HG03064 (cell line): ENCODE measurements at regions not wholly inside any gene's neighbourhood (a gene's known extent, or its start where the extent isn't known, plus 50 kb on each side); places are given as distances from the start of the nearest gene placed in this dataset.

Source experiments
- ATAC-seq: cut with Tn5 transposase; IDR thresholded peaks from one replicate; pipeline ENCODE4 v1.9.1; 2021; ENCODE audit warnings: low read depth; ENCODE audit not compliant: unreplicated experiment

GRCh38 chr4:27701606-27702005 is 841.0 kb downstream of the STIM2 start:
- no peak for ATAC-seq

DNA sequence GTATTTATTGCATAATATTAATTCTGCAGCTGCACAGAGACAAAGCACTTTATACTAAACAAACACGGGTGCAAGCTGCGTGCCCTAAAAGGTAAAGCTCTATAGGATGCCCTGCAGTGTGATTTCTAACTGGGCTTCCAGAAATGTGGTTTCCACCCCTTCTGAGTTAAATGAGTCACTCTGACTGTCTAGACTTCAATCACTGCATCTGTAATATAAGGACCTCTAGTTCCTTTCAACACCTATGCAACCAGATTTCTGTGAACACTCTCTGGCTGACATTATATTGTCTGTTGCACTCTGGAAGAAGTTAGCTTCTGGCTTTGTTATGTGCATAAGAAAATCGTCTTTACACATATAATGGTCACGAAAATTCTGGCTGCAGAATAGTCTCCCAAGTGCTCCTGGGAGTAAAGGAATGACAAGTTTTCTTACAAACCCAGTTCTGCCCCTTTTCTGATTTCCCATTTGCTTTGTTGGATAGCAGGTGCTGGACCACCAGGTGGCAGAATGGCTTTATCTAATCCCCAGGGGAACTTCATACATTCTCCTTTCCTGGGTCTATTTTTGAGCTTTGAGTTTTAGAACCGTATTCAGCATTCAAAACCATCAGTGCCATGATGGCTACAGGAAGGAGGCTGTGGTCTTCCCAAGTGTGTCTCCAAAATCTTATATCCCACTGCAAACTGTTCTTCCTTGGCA is 842.2 kb downstream of the STIM2 start:
- ATAC-seq, result no peak

- no peak for ATAC-seq
Measured at GRCh38 chr4:27703771-27704170, 843.1 kb downstream of the STIM2 start.

GRCh38 chr4:27711041-27711440 is 850.4 kb downstream of the STIM2 start:
- ATAC-seq, result no peak

GRCh38 chr4:27714073-27714472 is 853.4 kb downstream of the STIM2 start:
- ATAC-seq, result no peak

DNA sequence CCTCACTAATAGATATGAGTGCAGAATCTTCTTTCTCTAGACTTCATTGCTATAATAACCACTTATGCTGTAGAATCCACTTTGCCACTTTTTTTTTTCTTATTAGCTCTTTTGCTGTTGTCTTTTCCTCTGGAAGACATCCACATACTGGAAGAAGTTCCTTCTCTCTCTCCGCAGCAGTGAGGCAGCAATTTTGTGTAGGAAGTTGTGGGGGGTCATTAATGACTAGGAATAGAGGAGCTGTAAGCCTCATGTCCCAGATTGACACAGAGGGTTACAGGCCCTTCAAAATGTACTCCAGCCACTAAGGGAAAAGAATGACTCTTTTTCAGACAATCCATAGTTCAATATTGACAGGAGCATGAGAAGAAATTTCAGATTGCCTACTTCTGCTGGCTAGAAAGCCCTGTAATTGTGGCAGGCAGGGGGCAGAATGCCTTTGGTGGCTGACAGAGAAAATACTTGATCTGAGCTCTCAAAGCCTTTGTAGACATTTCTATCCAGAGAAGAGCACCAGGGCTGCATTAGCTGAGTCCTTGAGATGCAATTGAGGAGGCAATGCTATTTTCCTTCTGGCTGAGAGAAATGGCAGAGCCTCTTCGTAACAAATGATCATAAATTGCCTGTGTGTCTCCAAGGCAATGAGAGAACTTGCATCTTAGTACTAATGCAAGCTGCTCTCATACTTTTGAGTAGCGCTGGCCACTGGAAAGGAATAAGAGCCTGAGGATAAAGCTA is 856.2 kb downstream of the STIM2 start:
- ATAC-seq, result no peak

DNA sequence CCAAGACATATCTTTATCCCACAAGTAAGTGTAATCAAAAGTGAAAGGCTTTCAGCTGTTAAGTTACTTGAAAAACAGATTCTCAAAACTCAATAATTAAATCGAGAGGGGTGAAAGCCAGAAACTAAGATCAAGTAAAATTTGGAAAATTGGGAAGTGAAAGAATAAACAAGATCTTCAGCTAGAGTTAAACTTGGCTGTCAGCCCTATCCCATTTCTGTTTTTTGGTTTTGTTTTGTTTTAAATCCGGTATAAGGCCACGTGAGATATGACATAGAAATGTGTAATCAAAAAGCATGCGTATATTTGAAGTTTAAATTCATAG is 856.8 kb downstream of the STIM2 start:
- no peak for ATAC-seq

GRCh38 chr4:27720010-27720766 is 859.5 kb downstream of the STIM2 start:
- ATAC-seq, result no peak

- no peak for ATAC-seq
Measured at GRCh38 chr4:27721193-27721592, 860.6 kb downstream of the STIM2 start.

GRCh38 chr4:27728892-27729291 is 868.3 kb downstream of the STIM2 start:
- ATAC-seq, result no peak

- no peak for ATAC-seq
Measured at GRCh38 chr4:27742816-27743215, 882.2 kb downstream of the STIM2 start.

DNA sequence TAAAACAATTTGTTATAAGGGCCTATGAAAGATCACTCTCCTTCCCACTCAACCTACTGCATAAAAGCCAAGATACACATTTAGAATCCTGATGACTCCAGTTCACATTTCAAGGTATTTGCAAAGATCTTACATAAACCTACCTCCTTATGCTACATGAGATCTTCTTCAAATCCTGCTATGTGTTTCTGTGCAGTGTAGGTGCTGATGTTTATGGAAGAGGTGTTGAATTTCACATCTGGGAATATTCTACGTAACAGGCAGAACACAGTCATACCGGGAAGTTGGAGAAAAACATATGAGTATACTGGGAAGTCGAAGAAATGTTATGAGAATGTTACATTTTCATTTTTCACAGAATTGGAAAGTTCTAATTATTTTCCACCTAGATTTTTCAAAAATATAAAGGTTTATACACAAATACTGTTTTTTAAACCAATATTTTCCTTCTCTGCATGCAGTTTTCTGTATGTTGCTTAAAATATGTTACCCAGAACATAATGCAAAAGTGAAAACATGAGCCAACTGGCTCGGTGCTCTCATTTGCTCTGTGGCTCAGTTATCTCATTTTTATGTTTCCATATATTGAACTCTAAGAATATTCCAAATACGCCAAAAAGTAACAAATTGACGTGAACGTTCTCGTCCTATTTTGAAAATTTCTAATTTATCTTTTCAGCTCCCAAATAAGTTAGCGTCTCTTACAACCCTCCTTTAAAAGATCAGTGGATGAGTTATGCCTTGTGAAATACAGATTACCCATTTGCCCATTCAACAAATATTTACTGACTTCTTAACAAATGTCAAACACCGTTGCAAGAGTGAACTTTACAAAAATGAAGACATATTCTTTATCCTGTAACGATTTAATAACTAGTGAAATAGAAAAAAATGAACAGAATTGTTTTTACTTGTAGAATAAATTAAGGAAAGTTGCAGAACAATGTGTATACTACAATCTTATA is 899.3 kb downstream of the STIM2 start:
- no peak for ATAC-seq

GRCh38 chr4:27763830-27764525 is 903.3 kb downstream of the STIM2 start:
- ATAC-seq, result no peak

DNA sequence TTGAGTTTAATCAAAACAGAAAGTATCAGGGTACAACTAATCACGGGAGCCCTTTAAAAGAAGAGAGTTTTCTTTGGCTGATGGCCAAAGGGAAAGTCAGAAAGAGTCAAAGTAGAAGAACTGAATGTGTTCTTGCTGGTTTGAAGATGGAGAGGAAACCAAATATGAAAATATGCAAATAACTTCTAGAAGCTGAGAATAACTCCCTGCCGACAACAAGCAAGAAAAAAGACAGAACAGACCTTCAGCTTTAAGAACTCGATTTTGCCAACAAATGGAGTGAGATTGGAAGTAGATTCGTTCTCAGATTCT is 903.8 kb downstream of the STIM2 start:
- ATAC-seq, result no peak

GRCh38 chr4:27770895-27771294 is 910.3 kb downstream of the STIM2 start:
- ATAC-seq, result no peak

GRCh38 chr4:27775156-27775555 is 914.5 kb downstream of the STIM2 start:
- no peak for ATAC-seq

- ATAC-seq, result no peak
Measured at GRCh38 chr4:27779827-27780226, 919.2 kb downstream of the STIM2 start.

- ATAC-seq, result no peak
Measured at GRCh38 chr4:27787195-27787594, 926.6 kb downstream of the STIM2 start.

GRCh38 chr4:27789773-27790172 is 929.1 kb downstream of the STIM2 start:
- no peak for ATAC-seq

DNA sequence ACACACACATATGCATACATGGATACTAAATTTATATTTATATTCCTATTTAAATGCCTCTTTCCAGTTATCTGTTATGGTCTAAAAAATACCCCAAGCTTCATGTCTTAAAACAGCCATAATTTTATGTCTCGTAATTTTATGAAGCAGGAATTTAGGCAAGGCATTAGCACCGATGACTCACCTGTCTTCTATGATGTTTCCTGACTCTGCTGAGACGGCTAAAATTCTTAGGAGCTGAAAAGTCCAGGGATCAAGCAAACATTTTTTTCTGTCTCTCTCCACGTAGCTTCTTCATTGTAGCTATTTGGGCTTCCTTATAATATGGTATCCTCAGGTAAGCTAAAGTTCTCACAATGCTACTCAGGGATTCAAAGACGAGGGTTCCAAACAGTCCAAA is 930.3 kb downstream of the STIM2 start:
- ATAC-seq, result no peak
